Neural crest cell (in vitro differentiated cells): ENCODE measurements at regions not wholly inside any gene's neighbourhood (a gene's known extent, or its start where the extent isn't known, plus 50 kb on each side); places are given as distances from the start of the nearest gene placed in this dataset.

Experiments
- DNase-seq: peaks from one replicate; pipeline ENCODE4 v3.0.0; 2021; ENCODE audit warnings: low read depth, mixed read lengths, low spot score
- H3K27ac Mint-ChIP-seq: one replicate; pipeline ENCODE4 v1.8.0; 2021; ENCODE audit warnings: mild to moderate bottlenecking, mixed read lengths; ENCODE audit not compliant: unreplicated experiment
- H3K27me3 Mint-ChIP-seq: 2 replicates; pipeline ENCODE4 v1.8.0; 2021; ENCODE audit warnings: low read depth, mild to moderate bottlenecking, mixed read lengths
- H3K36me3 Mint-ChIP-seq: 2 replicates; pipeline ENCODE4 v1.8.0; 2021; ENCODE audit warnings: low read depth, mild to moderate bottlenecking, mixed read lengths
- H3K4me1 Mint-ChIP-seq: 2 replicates; pipeline ENCODE4 v1.8.0; 2021; ENCODE audit warnings: mixed read lengths
- H3K4me3 Mint-ChIP-seq: one replicate; pipeline ENCODE4 v1.8.0; 2021; ENCODE audit warnings: mild to moderate bottlenecking, mixed read lengths
- H3K9me3 Mint-ChIP-seq: 2 replicates; pipeline ENCODE4 v1.8.0; 2021; ENCODE audit warnings: mixed read lengths
- CTCF ChIP-seq: fragments of 200-600 bp; sonication (generic); conservative IDR thresholded peaks from 2 replicates; pipeline ENCODE4 v1.5.0; 2021; ENCODE audit warnings: antibody characterized with exemption, mild to moderate bottlenecking

GRCh38 chr6:85383042-85383441, 66.8 kb upstream of the NT5E start:
- Mint-ChIP-seq H3K9me3 (peaks cover 10% of the 10 kb centered on the region), H3K4me3 (no peak overlapping the region), H3K27me3 (peaks cover 3% of the 10 kb centered on the region), H3K4me1 (no peaks in the 10 kb centered on the region), H3K27ac (no peak overlapping the region), H3K36me3 (no peaks in the 10 kb centered on the region)
- DNase-seq, result no peak
- TF ChIP-seq CTCF, result no peak

GRCh38 chr6:85382541-85382940, 67.3 kb upstream of the NT5E start:
- no peak overlapping the region for H3K27ac Mint-ChIP-seq
- no peak for TF ChIP-seq CTCF
- H3K4me3 Mint-ChIP-seq, result no peak overlapping the region
- peaks cover 3% of the 10 kb centered on the region for H3K27me3 Mint-ChIP-seq
- H3K9me3 Mint-ChIP-seq, result peaks cover 10% of the 10 kb centered on the region
- no peak for DNase-seq
- no peaks in the 10 kb centered on the region for H3K36me3 Mint-ChIP-seq
- no peaks in the 10 kb centered on the region for H3K4me1 Mint-ChIP-seq

GRCh38 chr6:85372915-85373270, 77.0 kb upstream of the NT5E start:
- Mint-ChIP-seq H3K36me3 (no peaks in the 10 kb centered on the region), H3K27ac (no peak overlapping the region), H3K27me3 (no peaks in the 10 kb centered on the region), H3K4me1 (no peaks in the 10 kb centered on the region), H3K4me3 (no peak overlapping the region), H3K9me3 (peaks cover 6% of the 10 kb centered on the region)
- no peak for TF ChIP-seq CTCF
- no peak for DNase-seq

GRCh38 chr6:85372188-85372914, 77.5 kb upstream of the NT5E start:
- TF ChIP-seq CTCF, result no peak

GRCh38 chr6:85368631-85369030, 81.3 kb upstream of the NT5E start:
- no peaks in the 10 kb centered on the region for H3K36me3 Mint-ChIP-seq
- no peak for TF ChIP-seq CTCF
- H3K4me1 Mint-ChIP-seq, result no peaks in the 10 kb centered on the region
- H3K27ac Mint-ChIP-seq, result no peak overlapping the region
- H3K27me3 Mint-ChIP-seq, result peaks cover 3% of the 10 kb centered on the region
- DNase-seq, result no peak
- no peak overlapping the region for H3K4me3 Mint-ChIP-seq
- H3K9me3 Mint-ChIP-seq, result peaks cover 3% of the 10 kb centered on the region

More at GRCh38 chr6:85372188-85372914, 77.5 kb upstream of the NT5E start:
- no peak overlapping the region for H3K27ac Mint-ChIP-seq
- DNase-seq, result no peak
- H3K9me3 Mint-ChIP-seq, result peaks cover 6% of the 10 kb centered on the region
- H3K27me3 Mint-ChIP-seq, result no peaks in the 10 kb centered on the region
- H3K36me3 Mint-ChIP-seq, result no peaks in the 10 kb centered on the region
- H3K4me3 Mint-ChIP-seq, result no peak overlapping the region
- H3K4me1 Mint-ChIP-seq, result no peaks in the 10 kb centered on the region
